Astrocyte (in vitro differentiated cells and primary cell): ENCODE measurements at regions not wholly inside any gene's neighbourhood (a gene's known extent, or its start where the extent isn't known, plus 50 kb on each side); places are given as distances from the start of the nearest gene placed in this dataset.

Source experiments
- DNase-seq: peaks from one replicate; pipeline ENCODE4 v3.0.0-alpha.2; 2010; ENCODE audit warnings: low read depth
- FAIRE-seq: peaks from 2 replicates; lab custom pipeline; 2011; peaks lifted over from hg19 to GRCh38; lab: Jason Lieb, UNC
- H2AFZ ChIP-seq: 2 replicates; pipeline ENCODE4 v1.6.0; 2012; ENCODE audit warnings: low read depth, low read length, inconsistent platforms
- H3K27ac ChIP-seq: 2 replicates; pipeline ENCODE4 v1.5.1; 2011; ENCODE audit warnings: low read depth, low read length, inconsistent platforms
- H3K27me3 ChIP-seq: 2 replicates; pipeline ENCODE4 v1.6.0; 2011; ENCODE audit warnings: low read length, inconsistent platforms; ENCODE audit not compliant: insufficient read depth
- H3K36me3 ChIP-seq: 2 replicates; pipeline ENCODE4 v1.5.1; 2011; ENCODE audit warnings: low read length, inconsistent platforms; ENCODE audit not compliant: insufficient read depth
- H3K4me1 ChIP-seq: 2 replicates; pipeline ENCODE4 v1.5.1; 2011; ENCODE audit warnings: low read length, inconsistent platforms; ENCODE audit not compliant: insufficient read depth
- H3K4me2 ChIP-seq: 2 replicates; pipeline ENCODE4 v1.6.0; 2012; ENCODE audit warnings: low read length, inconsistent platforms
- H3K4me3 ChIP-seq: 2 replicates; pipeline ENCODE4 v1.5.1; 2011; ENCODE audit warnings: low read depth, mild to moderate bottlenecking, low read length, inconsistent platforms; ENCODE audit not compliant: insufficient read depth
- H3K79me2 ChIP-seq: 2 replicates; pipeline ENCODE4 v1.6.0; 2012; ENCODE audit warnings: mild to moderate bottlenecking, low read length, inconsistent platforms; ENCODE audit not compliant: insufficient read depth
- H3K9ac ChIP-seq: 2 replicates; pipeline ENCODE4 v1.6.0; 2012; ENCODE audit warnings: mild to moderate bottlenecking, low read length, inconsistent platforms
- H3K9me3 ChIP-seq: 2 replicates; pipeline ENCODE4 v1.5.1; 2012; ENCODE audit warnings: low read depth, mild to moderate bottlenecking, low read length, inconsistent platforms; ENCODE audit not compliant: insufficient read depth
- H4K20me1 ChIP-seq: 2 replicates; pipeline ENCODE4 v1.6.0; 2012; ENCODE audit warnings: low read length, inconsistent platforms; ENCODE audit not compliant: insufficient read depth
- H3K27ac Mint-ChIP-seq: one replicate; pipeline ENCODE4 v1.8.0; 2021; ENCODE audit warnings: mild to moderate bottlenecking, mixed read lengths; ENCODE audit not compliant: unreplicated experiment
- H3K27me3 Mint-ChIP-seq: one replicate; pipeline ENCODE4 v1.8.0; 2021; ENCODE audit warnings: low read depth, mixed read lengths; ENCODE audit not compliant: unreplicated experiment
- H3K36me3 Mint-ChIP-seq: one replicate; pipeline ENCODE4 v1.8.0; 2021; ENCODE audit warnings: low read depth, mixed read lengths; ENCODE audit not compliant: unreplicated experiment
- H3K4me1 Mint-ChIP-seq: one replicate; pipeline ENCODE4 v1.8.0; 2021; ENCODE audit warnings: low read depth, mixed read lengths; ENCODE audit not compliant: unreplicated experiment
- H3K4me3 Mint-ChIP-seq: one replicate; pipeline ENCODE4 v1.8.0; 2021; ENCODE audit warnings: mild to moderate bottlenecking, moderate library complexity, mixed read lengths; ENCODE audit not compliant: unreplicated experiment
- H3K9me3 Mint-ChIP-seq: one replicate; pipeline ENCODE4 v1.8.0; 2021; ENCODE audit warnings: mild to moderate bottlenecking, mixed read lengths; ENCODE audit not compliant: unreplicated experiment
- CTCF ChIP-seq: IDR thresholded peaks from 2 replicates; pipeline ENCODE4 v1.5.1; 2011; ENCODE audit warnings: low read depth, mild to moderate bottlenecking, inconsistent platforms, low read length, moderate library complexity; ENCODE audit not compliant: insufficient read depth
- EZH2 ChIP-seq: IDR thresholded peaks from 2 replicates; pipeline ENCODE4 v1.6.1; 2012; ENCODE audit warnings: mild to moderate bottlenecking, low read length, inconsistent platforms; ENCODE audit not compliant: insufficient read depth

GRCh38 chr7:159197066-159197975 is 52.7 kb upstream of the VIPR2 start:
- no peak for TF ChIP-seq EZH2
- Histone ChIP-seq H2AFZ (no peak overlapping the region), H3K79me2 (no peaks in the 10 kb centered on the region), H3K27ac (no peak overlapping the region), H3K4me1 (no peaks in the 10 kb centered on the region), H3K9ac (no peak overlapping the region), H3K36me3 (no peaks in the 10 kb centered on the region), H3K4me2 (no peak overlapping the region), H3K9me3 (no peaks in the 10 kb centered on the region), H3K4me3 (no peak overlapping the region), H4K20me1 (no peaks in the 10 kb centered on the region), H3K27me3 (no peaks in the 10 kb centered on the region)
- peaks cover 5% of the 10 kb centered on the region for H3K9me3 Mint-ChIP-seq
- H3K27me3 Mint-ChIP-seq, result peaks cover 2% of the 10 kb centered on the region
- H3K27ac Mint-ChIP-seq, result no peak overlapping the region
- H3K4me1 Mint-ChIP-seq, result no peaks in the 10 kb centered on the region
- no peak overlapping the region for H3K4me3 Mint-ChIP-seq
- FAIRE-seq (no peak), DNase-seq (no peak)
- H3K36me3 Mint-ChIP-seq, result no peaks in the 10 kb centered on the region

GRCh38 chr7:159196584-159196983 is 51.9 kb upstream of the VIPR2 start:
- DNase-seq, result no peak
- peaks cover 2% of the 10 kb centered on the region for H3K27me3 Mint-ChIP-seq
- Histone ChIP-seq H2AFZ (no peak overlapping the region), H3K9me3 (no peaks in the 10 kb centered on the region), H3K27ac (no peak overlapping the region), H3K79me2 (no peaks in the 10 kb centered on the region), H3K4me3 (no peak overlapping the region), H4K20me1 (no peaks in the 10 kb centered on the region), H3K4me1 (no peaks in the 10 kb centered on the region), H3K9ac (no peak overlapping the region), H3K27me3 (no peaks in the 10 kb centered on the region), H3K4me2 (no peak overlapping the region), H3K36me3 (no peaks in the 10 kb centered on the region)
- H3K27ac Mint-ChIP-seq, result no peak overlapping the region
- no peak for FAIRE-seq
- no peak overlapping the region for H3K4me3 Mint-ChIP-seq
- TF ChIP-seq EZH2 (no peak), CTCF (no peak)
- H3K36me3 Mint-ChIP-seq, result no peaks in the 10 kb centered on the region
- H3K9me3 Mint-ChIP-seq, result peaks cover 6% of the 10 kb centered on the region
- H3K4me1 Mint-ChIP-seq, result no peaks in the 10 kb centered on the region

DNA sequence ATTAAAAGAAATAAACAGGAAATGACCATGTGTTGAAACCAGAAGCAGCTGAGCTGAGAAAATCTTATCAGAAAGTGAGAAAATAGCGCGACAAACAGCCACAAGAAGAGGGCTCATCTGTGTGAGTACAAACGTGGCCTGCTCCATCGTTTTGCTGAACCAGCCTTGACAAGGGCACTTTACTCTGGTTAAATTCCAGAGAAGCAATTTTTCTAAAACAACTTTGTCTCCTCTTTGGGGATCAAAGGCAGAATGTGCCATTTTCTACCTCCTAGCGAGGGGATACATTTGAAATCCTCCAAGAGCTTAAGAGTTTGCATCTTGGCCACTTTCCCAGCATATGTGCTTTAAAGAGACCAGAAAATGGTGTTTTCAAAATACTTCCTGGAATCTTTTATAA is 51.3 kb upstream of the VIPR2 start:
- H3K4me3 Mint-ChIP-seq, result no peak overlapping the region
- H3K36me3 Mint-ChIP-seq, result no peaks in the 10 kb centered on the region
- peaks cover 6% of the 10 kb centered on the region for H3K9me3 Mint-ChIP-seq
- H3K27me3 ChIP-seq, result no peaks in the 10 kb centered on the region
- TF ChIP-seq CTCF (no peak), EZH2 (no peak)
- H3K27me3 Mint-ChIP-seq, result peaks cover 6% of the 10 kb centered on the region
- H4K20me1 ChIP-seq, result no peaks in the 10 kb centered on the region
- H3K9me3 ChIP-seq, result peaks cover under 1% of the 10 kb centered on the region
- H3K9ac ChIP-seq, result no peak overlapping the region
- FAIRE-seq, result no peak
- no peak overlapping the region for H3K4me3 ChIP-seq
- no peaks in the 10 kb centered on the region for H3K4me1 ChIP-seq
- DNase-seq, result no peak
- no peak overlapping the region for H2AFZ ChIP-seq
- no peak overlapping the region for H3K27ac Mint-ChIP-seq
- H3K79me2 ChIP-seq, result no peaks in the 10 kb centered on the region
- no peak overlapping the region for H3K27ac ChIP-seq
- H3K4me1 Mint-ChIP-seq, result no peaks in the 10 kb centered on the region
- H3K36me3 ChIP-seq, result no peaks in the 10 kb centered on the region
- H3K4me2 ChIP-seq, result no peak overlapping the region
